ENCODE measurements at regions not wholly inside any gene's neighbourhood (a gene's known extent, or its start where the extent isn't known, plus 50 kb on each side); places are given as distances from the start of the nearest gene placed in this dataset.

- DNase-seq: no peak
These were observed 226.4 kb upstream of the HABP2 start for GRCh38 chr10:113326160-113327111.

- DNase-seq: no peak
These were observed 223.7 kb upstream of the HABP2 start for GRCh38 chr10:113329121-113329596.

GRCh38 chr10:113331961-113332360 is 220.9 kb upstream of the HABP2 start:
- no peak for DNase-seq

- DNase-seq: no peak
These were observed 219.5 kb upstream of the HABP2 start for GRCh38 chr10:113333313-113333712.

GRCh38 chr10:113335592-113335991 is 217.3 kb upstream of the HABP2 start:
- no peak for DNase-seq

- DNase-seq: no peak
These were observed 216.2 kb upstream of the HABP2 start for GRCh38 chr10:113336549-113337130.

- DNase-seq: no peak
These were observed 215.7 kb upstream of the HABP2 start for GRCh38 chr10:113337142-113337541.

- no peak for DNase-seq
These were observed 213.7 kb upstream of the HABP2 start for GRCh38 chr10:113339121-113339520.

GRCh38 chr10:113340282-113340681 is 212.6 kb upstream of the HABP2 start:
- no peak for DNase-seq

GRCh38 chr10:113341138-113341537 is 211.7 kb upstream of the HABP2 start:
- no peak for DNase-seq

- DNase-seq: no peak
These were observed 206.8 kb upstream of the HABP2 start for GRCh38 chr10:113345826-113346624.

- DNase-seq: no peak
These were observed 205.3 kb upstream of the HABP2 start for GRCh38 chr10:113347508-113347907.

GRCh38 chr10:113348694-113349093 is 204.2 kb upstream of the HABP2 start:
- DNase-seq: no peak

- DNase-seq: no peak
These were observed 202.4 kb upstream of the HABP2 start for GRCh38 chr10:113350311-113351040.

- no peak for DNase-seq
These were observed 198.1 kb upstream of the HABP2 start for GRCh38 chr10:113354711-113355110.

- DNase-seq: no peak
These were observed 195.8 kb upstream of the HABP2 start for GRCh38 chr10:113356794-113357680.

- no peak for DNase-seq
These were observed 195.1 kb upstream of the HABP2 start for GRCh38 chr10:113357681-113358300.

GRCh38 chr10:113359655-113360054 is 193.2 kb upstream of the HABP2 start:
- no peak for DNase-seq

- no peak for DNase-seq
These were observed 192.0 kb upstream of the HABP2 start for GRCh38 chr10:113360870-113361269.

- no peak for DNase-seq
These were observed 190.2 kb upstream of the HABP2 start for GRCh38 chr10:113362645-113363091.

- no peak for DNase-seq
These were observed 188.6 kb upstream of the HABP2 start for GRCh38 chr10:113364227-113364626.

All from T-helper 9 cell (primary cell).